ENCODE measurements at regions not wholly inside any gene's neighbourhood (a gene's known extent, or its start where the extent isn't known, plus 50 kb on each side); places are given as distances from the start of the nearest gene placed in this dataset.

- TF ChIP-seq CTCF (conservative IDR thresholded peaks at IDR 0.05; ENCODE audit: low read depth in 2 of 2) (no peak), EZH2phosphoT487 (IDR thresholded peaks at IDR 0.05; ENCODE audit: unreplicated experiment) (no peak), EZH2 (IDR thresholded peaks at IDR 0.05; ENCODE audit: low read depth, unreplicated experiment) (no peak), STAT1 (IDR thresholded peaks at IDR 0.05; ENCODE audit: unreplicated experiment) (no peak), CREB1 (CRISPR knock-in tag; IDR thresholded peaks at IDR 0.05; ENCODE audit: low read depth) (no peak), REST (IDR thresholded peaks at IDR 0.05; ENCODE audit: unreplicated experiment) (no peak), ZNF114 (CRISPR knock-in tag; IDR thresholded peaks at IDR 0.05) (no peak), ETS1 (IDR thresholded peaks at IDR 0.05) (no peak), JUNB (IDR thresholded peaks at IDR 0.05; ENCODE audit: unreplicated experiment) (no peak)
Observed at GRCh38 chr20:3297079-3297378, 58.0 kb upstream of the SLC4A11 start (continued).

- Mint-ChIP-seq H3K9me3 (no peaks in the 10 kb centered on the region), H3K27me3 (ENCODE audit: insufficient read depth, low read depth, poor library complexity) (peaks cover 3% of the 10 kb centered on the region), H3K4me1 (peaks cover 7% of the 10 kb centered on the region), H3K27ac (no peak overlapping the region), H3K4me3 (no peak overlapping the region), H3K36me3 (ENCODE audit: low read depth) (peaks cover 9% of the 10 kb centered on the region)
- H2AFZ ChIP-seq: no peak overlapping the region
- no peak overlapping the region for H3K4me3 ChIP-seq
- no peaks in the 10 kb centered on the region for H3K36me3 ChIP-seq (ENCODE audit: insufficient read depth)
- H3K4me2 ChIP-seq: no peak overlapping the region
- no peaks in the 10 kb centered on the region for H4K20me1 ChIP-seq (replicated peaks; ENCODE audit: insufficient read depth)
- no peaks in the 10 kb centered on the region for H3K79me2 ChIP-seq (replicated peaks; ENCODE audit: insufficient read depth)
- no peaks in the 10 kb centered on the region for H3K4me1 ChIP-seq (ENCODE audit: insufficient read depth)
- ATAC-seq: peak; percentile 21; the same call in 1 of the 3 replicates
- no peaks in the 10 kb centered on the region for H3F3A ChIP-seq (replicated peaks; ENCODE audit: low read depth)
- H3K27me3 ChIP-seq (ENCODE audit: insufficient read depth): no peaks in the 10 kb centered on the region
- no peaks in the 10 kb centered on the region for H3K9me2 ChIP-seq (ENCODE audit: insufficient read depth)
- no peak overlapping the region for H3K27ac ChIP-seq (ENCODE audit: low read depth)
- no peak for DNase-seq (ENCODE audit: low spot score)
- TF ChIP-seq NANOG (IDR thresholded peaks at IDR 0.05; ENCODE audit: borderline replicate concordance) (no peak), REST (IDR thresholded peaks at IDR 0.05; ENCODE audit: unreplicated experiment) (no peak)
Observed at GRCh38 chr20:3296261-3297078, 57.5 kb upstream of the SLC4A11 start.
